HepG2 (cell line): ENCODE measurements at regions not wholly inside any gene's neighbourhood (a gene's known extent, or its start where the extent isn't known, plus 50 kb on each side); places are given as distances from the start of the nearest gene placed in this dataset.

Experiments used
- ATAC-seq: fragments of 200-7000 bp; cut with Tn5 transposase; 3 replicates; pipeline ENCODE4 v1.9.1; 2020; ENCODE audit warnings: mild to moderate bottlenecking, moderate library complexity
- BruUV-seq: library from RNA; stranded (reverse); fragments of 400-500 nt; replicated peaks from 2 replicates; lab custom pipeline; 2021; lab: Mats Ljungman, UMichigan
- CTCF ChIA-PET: fragments of 300-600 bp; formaldehyde crosslinking; extraction: SDS; loops from one replicate; lab custom pipeline; 2021; ENCODE audit warnings: low total read pairs, inconsistent platforms, low intra/inter-chr PET ratio; lab: Yijun Ruan, JAX
- POLR2A ChIA-PET: fragments of 350-600 bp; sonication (Branson Sonifier 250); formaldehyde crosslinking; loops from one replicate; lab custom pipeline; 2020; ENCODE audit warnings: antibody characterized with exemption, inconsistent platforms; lab: Yijun Ruan, JAX
- DNase-seq: peaks from one replicate; pipeline ENCODE4 v3.0.0-alpha.2; 2015; ENCODE audit warnings: low spot score
- FAIRE-seq: peaks from 3 replicates; lab custom pipeline; 2011; peaks lifted over from hg19 to GRCh38; lab: Jason Lieb, UNC
- H2AFZ ChIP-seq: one replicate; pipeline ENCODE4 v1.6.1; 2011; ENCODE audit warnings: low read length, inconsistent platforms
- H3K27ac ChIP-seq: fragments of 300-600 bp; 3 replicates; pipeline ENCODE4 v1.8.0; 2011; ENCODE audit warnings: mixed run types, mild to moderate bottlenecking, mixed read lengths, low read length, inconsistent platforms; ENCODE audit not compliant: insufficient read depth; ENCODE audit errors: extremely low read length
- H3K27me3 ChIP-seq, 2 experiments: fragments of 200-600 bp in 1 of 2; 2 replicates in 1 of 2; 3 replicates in 1 of 2; pipeline versions ENCODE4 v1.6.0 to v1.8.0; 2011; ENCODE audit warnings: low read length in 2 of 2, mild to moderate bottlenecking in 2 of 2, moderate library complexity in 2 of 2, inconsistent platforms in 1 of 2; ENCODE audit not compliant: insufficient read depth in 2 of 2, control insufficient read depth in 1 of 2
- H3K36me3 ChIP-seq, 2 experiments: fragments of 200-600 bp in 1 of 2; replicated peaks in 1 of 2; 2 replicates in 1 of 2; 3 replicates in 1 of 2; pipeline versions ENCODE4 v1.5.1 to v1.8.0; 2011; ENCODE audit warnings: low read length in 2 of 2, inconsistent platforms in 1 of 2; ENCODE audit not compliant: insufficient read depth in 2 of 2, control insufficient read depth in 1 of 2
- H3K4me1 ChIP-seq: 2 replicates; pipeline ENCODE4 v1.5.1; 2012; ENCODE audit warnings: low read length, inconsistent platforms; ENCODE audit not compliant: insufficient read depth
- H3K4me2 ChIP-seq: 2 replicates; pipeline ENCODE4 v1.6.0; 2011; ENCODE audit warnings: low read depth, low read length, inconsistent platforms
- H3K4me3 ChIP-seq, 3 experiments: fragments of 200-600 bp in 1 of 3; sonication (generic), shearing (Covaris generic) in 1 of 3; replicated peaks in 1 of 3; 2 replicates each; pipeline ENCODE4 v1.5.1; 2011 to 2016; ENCODE audit warnings: low read length in 3 of 3, inconsistent platforms in 2 of 3, low read depth in 2 of 3, mild to moderate bottlenecking in 2 of 3, control low read depth in 1 of 3, mixed read lengths in 1 of 3; ENCODE audit not compliant: insufficient read depth in 1 of 3
- H3K79me2 ChIP-seq: one replicate; pipeline ENCODE4 v1.6.1; 2011; ENCODE audit warnings: low read length, inconsistent platforms; ENCODE audit not compliant: insufficient read depth
- H3K9ac ChIP-seq: 2 replicates; pipeline ENCODE4 v1.6.0; 2011; ENCODE audit warnings: mild to moderate bottlenecking, low read depth, low read length, inconsistent platforms; ENCODE audit not compliant: insufficient read depth
- H3K9me3 ChIP-seq: 2 replicates; pipeline ENCODE4 v1.5.1; 2012; ENCODE audit warnings: mild to moderate bottlenecking, low read length
- H4K20me1 ChIP-seq: 2 replicates; pipeline ENCODE4 v1.6.0; 2011; ENCODE audit warnings: inconsistent platforms, mild to moderate bottlenecking, low read length, moderate library complexity; ENCODE audit not compliant: insufficient read depth
- AHDC1 ChIP-seq: sonication (generic); formaldehyde crosslinking; IDR thresholded peaks from 2 replicates; pipeline ENCODE4 v1.5.1; 2020; ENCODE audit warnings: mild to moderate bottlenecking, missing genetic modification reagents, borderline replicate concordance
- AHR ChIP-seq: IDR thresholded peaks from 2 replicates; pipeline ENCODE4 v1.6.1; 2018; ENCODE audit warnings: missing genetic modification reagents, missing compliant biosample characterization
- BCL6 ChIP-seq: IDR thresholded peaks from 2 replicates; pipeline ENCODE4 v1.6.1; 2016; ENCODE audit warnings: missing genetic modification reagents, missing compliant biosample characterization
- BRD4 ChIP-seq: sonication (generic); formaldehyde crosslinking; IDR thresholded peaks from 2 replicates; pipeline ENCODE4 v1.4.0; 2020; ENCODE audit warnings: missing genetic modification reagents
- EHMT2 ChIP-seq: fragments of 200-600 bp; sonication (generic); IDR thresholded peaks from 2 replicates; pipeline ENCODE4 v1.7.0; 2017; ENCODE audit warnings: antibody characterized with exemption, low read depth, low read length, borderline replicate concordance
- KLF16 ChIP-seq, 2 experiments: sonication (generic) in 1 of 2; formaldehyde crosslinking in 1 of 2; IDR thresholded peaks; 2 replicates each; pipeline versions ENCODE4 v1.6.1 to v1.8.0; 2016 to 2023; ENCODE audit warnings: missing genetic modification reagents in 2 of 2, missing compliant biosample characterization in 1 of 2
- ZBTB2 ChIP-seq: sonication (generic); formaldehyde crosslinking; IDR thresholded peaks from 2 replicates; pipeline ENCODE4 v1.8.0; 2022; ENCODE audit warnings: low read depth, missing genetic modification reagents
- ZBTB34 ChIP-seq: sonication (generic); formaldehyde crosslinking; IDR thresholded peaks from 2 replicates; pipeline ENCODE4 v1.8.0; 2022; ENCODE audit warnings: mild to moderate bottlenecking, missing genetic modification reagents
- ZFP1 ChIP-seq: IDR thresholded peaks from 2 replicates; pipeline ENCODE4 v1.6.1; 2016
- ZNF207 ChIP-seq: fragments of 450-650 bp; IDR thresholded peaks from 2 replicates; pipeline ENCODE4 v1.6.1; 2016; ENCODE audit warnings: antibody characterized with exemption, borderline replicate concordance
- ZNF557 ChIP-seq: sonication (generic); formaldehyde crosslinking; IDR thresholded peaks from 2 replicates; pipeline ENCODE4 v1.4.0; 2020; ENCODE audit warnings: missing genetic modification reagents
- ZNF558 ChIP-seq: sonication (generic); formaldehyde crosslinking; IDR thresholded peaks from 2 replicates; pipeline ENCODE4 v1.9.0; 2022; ENCODE audit warnings: mild to moderate bottlenecking, missing genetic modification reagents, borderline replicate concordance
- ZNF563 ChIP-seq: sonication (generic); formaldehyde crosslinking; IDR thresholded peaks from 2 replicates; pipeline ENCODE4 v1.8.0; 2022; ENCODE audit warnings: mild to moderate bottlenecking, moderate library complexity, missing genetic modification reagents
- ZNF737 ChIP-seq: sonication (generic); formaldehyde crosslinking; IDR thresholded peaks from 2 replicates; pipeline ENCODE4 v1.5.0; 2020; ENCODE audit warnings: missing genetic modification reagents, mild to moderate bottlenecking, borderline replicate concordance
- ZNF747 ChIP-seq: sonication (generic); formaldehyde crosslinking; IDR thresholded peaks from 2 replicates; pipeline ENCODE4 v1.8.1; 2023; ENCODE audit warnings: missing genetic modification reagents, mild to moderate bottlenecking, borderline replicate concordance
- ZNF776 ChIP-seq: sonication (generic); formaldehyde crosslinking; IDR thresholded peaks from 2 replicates; pipeline ENCODE4 v1.4.0; 2020; ENCODE audit warnings: mild to moderate bottlenecking, missing genetic modification reagents
- ZNF781 ChIP-seq: sonication (generic); formaldehyde crosslinking; IDR thresholded peaks from 2 replicates; pipeline ENCODE4 v1.5.1; 2020; ENCODE audit warnings: borderline replicate concordance, mild to moderate bottlenecking, missing genetic modification reagents; ENCODE audit errors: not compliant biosample characterization
- WGBS: methylation state at CpG from one replicate; pipeline ENCODE4 v1.1.6; 2017; ENCODE audit warnings: low lambda C conversion rate; 5-methylcytosine and 5-hydroxymethylcytosine counted together
- in situ Hi-C: cut with HindIII; loops from 2 replicates; pipeline ENCODE4 v1.10.0; 2017; ENCODE audit warnings: low pct_unique_long_range_greater_than_20kb; ENCODE audit not compliant: extremely low pct_ligation_motif_present
- intact Hi-C: fragments of 100-400 bp; cut with micrococcal nuclease; formaldehyde crosslinking; loops from one replicate; pipeline ENCODE4 v1.10.0; 2022; ENCODE audit not compliant: unreplicated experiment

GRCh38 chr5:57817924-57818323, 335.3 kb upstream of the ACTBL2 start:
- Histone ChIP-seq H3K27me3 (no peaks in the 10 kb centered on the region), H3K36me3 (no peaks in the 10 kb centered on the region), H3K9me3 (no peaks in the 10 kb centered on the region), H4K20me1 (no peaks in the 10 kb centered on the region), H3K9ac (no peak overlapping the region), H3K4me1 (no peaks in the 10 kb centered on the region), H3K27ac (no peak overlapping the region), H3K4me2 (no peak overlapping the region), H3K79me2 (no peaks in the 10 kb centered on the region), H2AFZ (no peak overlapping the region), H3K4me3 (no peak overlapping the region)
- POLR2A ChIA-PET, result no interaction called here
- CTCF ChIA-PET, result no interaction called here
- no TSS peak for BruUV-seq
- TF ChIP-seq ZFP1 (CRISPR knock-in tag) (no peak), BCL6 (CRISPR knock-in tag) (no peak), AHDC1 (CRISPR knock-in tag) (no peak), ZNF781 (CRISPR knock-in tag) (no peak), ZBTB34 (CRISPR knock-in tag) (no peak), ZNF558 (CRISPR knock-in tag) (no peak), ZNF747 (CRISPR knock-in tag) (no peak), AHR (CRISPR knock-in tag) (no peak), EHMT2 (no peak), ZBTB2 (CRISPR knock-in tag) (no peak), BRD4 (CRISPR knock-in tag) (no peak), ZNF776 (CRISPR knock-in tag) (no peak), ZNF737 (no peak), ZNF563 (CRISPR knock-in tag) (no peak), ZNF557 (no peak), KLF16 (CRISPR knock-in tag; IDR thresholded peaks at IDR 0.05) (no peak), ZNF207 (no peak)
- intact Hi-C loops (no loop called here), in situ Hi-C loops (no loop called here)
- ATAC-seq (no peak), DNase-seq (no peak), FAIRE-seq (no peak)
- 16% methylated on average over 3 of the region's 3 CpGs for WGBS
